Esophagus muscularis mucosa (tissue), 4 donors: ENCODE measurements at regions not wholly inside any gene's neighbourhood (a gene's known extent, or its start where the extent isn't known, plus 50 kb on each side); places are given as distances from the start of the nearest gene placed in this dataset.

ENCODE experiments used
- DNase-seq: peaks from one replicate; pipeline ENCODE4 v3.0.0-alpha.2; 2017; ENCODE audit errors: extremely low spot score
- H3K27ac ChIP-seq, 4 donors: fragments of 200-600 bp; sonication (generic); replicated peaks in 1 of 4; 1 replicate in 3 of 4; 2 replicates in 1 of 4; pipeline ENCODE4 v1.5.1; 2016 to 2019; ENCODE audit warnings: mild to moderate bottlenecking in 1 of 4
- H3K27me3 ChIP-seq, 4 donors: fragments of 200-600 bp; sonication (generic); one replicate each; pipeline versions ENCODE4 v1.5.1 to v1.6.0; 2016 to 2019
- H3K36me3 ChIP-seq, 4 donors: fragments of 200-600 bp; sonication (generic); one replicate each; pipeline ENCODE4 v1.5.1; 2016 to 2019
- H3K4me1 ChIP-seq, 4 donors: fragments of 200-600 bp; sonication (generic); one replicate each; pipeline ENCODE4 v1.5.1; 2016 to 2019
- H3K4me3 ChIP-seq, 4 donors: fragments of 200-600 bp; sonication (generic); 1 replicate in 2 of 4; 2 replicates in 2 of 4; pipeline ENCODE4 v1.5.1; 2016 to 2019; ENCODE audit warnings: mild to moderate bottlenecking in 4 of 4, moderate library complexity in 1 of 4
- H3K9me3 ChIP-seq, 4 donors: fragments of 200-600 bp; sonication (generic); 1 replicate in 3 of 4; 2 replicates in 1 of 4; pipeline ENCODE4 v1.5.1; 2016 to 2019
- EP300 ChIP-seq: sonication (generic); formaldehyde crosslinking; IDR thresholded peaks from one replicate; pipeline ENCODE4 v1.6.1; 2017; ENCODE audit warnings: antibody characterized with exemption
- POLR2A ChIP-seq: fragments of 450-650 bp; IDR thresholded peaks from one replicate; pipeline ENCODE4 v1.6.1; 2017; ENCODE audit warnings: antibody characterized with exemption, moderate library complexity, mild to moderate bottlenecking, low read depth
- POLR2AphosphoS5 ChIP-seq, 2 donors: sonication (generic); formaldehyde crosslinking; IDR thresholded peaks; one replicate each; pipeline ENCODE4 v1.6.1; 2017; ENCODE audit warnings: antibody characterized with exemption in 2 of 2
- WGBS: methylation state at CpG from one replicate; pipeline ENCODE4 v1.1.5; 2018; 5-methylcytosine and 5-hydroxymethylcytosine counted together
- intact Hi-C: fragments of 100-400 bp; cut with DNase I; formaldehyde crosslinking; loops from one replicate; pipeline ENCODE4 v1.15.1; 2023
- TF ChIP-seq, protein P1 (sequence below), 3 experiments: fragments of 200-600 bp in 2 of 3; fragments of 450-650 bp in 1 of 3; sonication (generic) in 2 of 3; IDR thresholded peaks; one replicate each; pipeline ENCODE4 v1.5.1; 2017 to 2019; ENCODE audit warnings: antibody characterized with exemption in 3 of 3, mild to moderate bottlenecking in 2 of 3, moderate library complexity in 1 of 3

DNA sequence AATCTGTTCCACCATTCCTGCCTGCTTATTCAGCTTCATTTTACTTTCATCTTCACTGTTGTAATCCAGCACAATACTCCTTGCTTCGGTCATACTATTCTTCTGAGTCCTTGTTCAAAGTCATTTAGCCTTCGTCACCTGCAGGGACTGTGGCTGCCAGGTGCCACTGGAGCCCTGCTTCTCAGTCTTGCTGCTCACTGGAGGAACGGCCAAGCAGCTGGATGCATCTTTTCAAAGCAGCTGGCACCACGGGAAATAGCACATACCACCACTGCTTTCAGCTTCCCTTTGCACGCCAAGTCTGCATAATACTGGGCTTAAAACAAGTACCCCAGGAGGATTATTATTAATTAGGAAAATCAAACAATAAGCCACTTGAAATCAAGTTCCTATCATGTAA, 287.6 kb downstream of the BCHE start:
- H3K9me3 ChIP-seq: no peaks in the 10 kb centered on the region
- peaks cover 0 to 24% (median 16%) of the 10 kb centered on the region in 4 donors for H3K4me1 ChIP-seq
- no peak overlapping the region for H3K4me3 ChIP-seq
- H3K36me3 ChIP-seq: no peaks in the 10 kb centered on the region
- 41% methylated on average over 5 of the region's 5 CpGs for WGBS
- H3K27ac ChIP-seq: peak overlapping the region in 1 of 4 donors; percentile 23
- TF ChIP-seq, protein P1, sequence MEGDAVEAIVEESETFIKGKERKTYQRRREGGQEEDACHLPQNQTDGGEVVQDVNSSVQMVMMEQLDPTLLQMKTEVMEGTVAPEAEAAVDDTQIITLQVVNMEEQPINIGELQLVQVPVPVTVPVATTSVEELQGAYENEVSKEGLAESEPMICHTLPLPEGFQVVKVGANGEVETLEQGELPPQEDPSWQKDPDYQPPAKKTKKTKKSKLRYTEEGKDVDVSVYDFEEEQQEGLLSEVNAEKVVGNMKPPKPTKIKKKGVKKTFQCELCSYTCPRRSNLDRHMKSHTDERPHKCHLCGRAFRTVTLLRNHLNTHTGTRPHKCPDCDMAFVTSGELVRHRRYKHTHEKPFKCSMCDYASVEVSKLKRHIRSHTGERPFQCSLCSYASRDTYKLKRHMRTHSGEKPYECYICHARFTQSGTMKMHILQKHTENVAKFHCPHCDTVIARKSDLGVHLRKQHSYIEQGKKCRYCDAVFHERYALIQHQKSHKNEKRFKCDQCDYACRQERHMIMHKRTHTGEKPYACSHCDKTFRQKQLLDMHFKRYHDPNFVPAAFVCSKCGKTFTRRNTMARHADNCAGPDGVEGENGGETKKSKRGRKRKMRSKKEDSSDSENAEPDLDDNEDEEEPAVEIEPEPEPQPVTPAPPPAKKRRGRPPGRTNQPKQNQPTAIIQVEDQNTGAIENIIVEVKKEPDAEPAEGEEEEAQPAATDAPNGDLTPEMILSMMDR (IDR thresholded peaks at IDR 0.05): no peak
- no peak for TF ChIP-seq POLR2AphosphoS5 (IDR thresholded peaks at IDR 0.05)
- TF ChIP-seq EP300: no peak
- no peak for TF ChIP-seq POLR2A
- H3K27me3 ChIP-seq: no peaks in the 10 kb centered on the region
- no peak for DNase-seq
- intact Hi-C loops: no loop called here

DNA sequence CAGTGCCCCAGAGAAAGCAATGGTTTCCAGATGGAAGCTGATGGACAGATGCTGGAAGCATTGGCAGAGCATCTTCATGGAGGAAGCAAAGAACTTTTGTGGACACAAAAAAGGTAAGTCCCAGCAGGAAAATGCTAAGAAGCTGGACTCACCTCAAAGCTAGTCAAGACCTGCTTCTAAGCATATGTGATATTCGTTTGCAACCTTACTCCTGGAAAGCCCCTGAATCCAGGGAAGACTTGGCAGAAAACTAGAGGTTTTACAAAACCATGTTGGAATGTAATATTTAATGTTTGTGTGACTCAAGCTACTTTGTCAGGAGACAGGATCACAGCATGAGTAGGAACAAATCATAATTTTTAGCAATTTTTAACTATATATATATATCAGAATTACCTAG, 288.2 kb downstream of the BCHE start:
- H3K36me3 ChIP-seq: no peaks in the 10 kb centered on the region
- H3K9me3 ChIP-seq: no peaks in the 10 kb centered on the region
- no peak for DNase-seq
- WGBS: 23% methylated on average over 1 of the region's 1 CpG
- intact Hi-C loops: no loop called here
- H3K27ac ChIP-seq: no peak overlapping the region
- H3K4me1 ChIP-seq: peaks cover 0 to 24% (median 16%) of the 10 kb centered on the region in 4 donors
- no peak overlapping the region for H3K4me3 ChIP-seq
- H3K27me3 ChIP-seq: no peaks in the 10 kb centered on the region
- TF ChIP-seq POLR2A (no peak), EP300 (no peak), POLR2AphosphoS5 (IDR thresholded peaks at IDR 0.05) (no peak)
- TF ChIP-seq, protein P1 (IDR thresholded peaks at IDR 0.05): no peak

DNA sequence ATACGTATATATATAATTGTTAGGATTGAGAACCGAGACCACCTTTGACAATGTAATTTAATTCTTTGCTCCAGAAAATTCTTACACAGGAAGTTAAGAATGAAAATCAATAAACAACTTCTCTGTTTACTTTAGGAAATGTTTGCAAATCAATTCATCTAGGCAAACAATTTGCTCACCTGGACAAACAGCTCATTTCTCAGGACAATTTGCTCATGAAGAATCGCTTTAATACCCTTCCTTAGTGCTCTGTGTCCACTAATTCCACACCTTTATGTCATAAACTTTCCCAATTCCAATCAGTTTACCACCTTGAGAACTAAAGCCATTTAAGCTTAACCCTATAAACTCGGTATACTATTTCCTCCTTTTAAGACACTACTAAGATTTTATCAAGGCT, 292.2 kb downstream of the BCHE start:
- H3K27me3 ChIP-seq: no peaks in the 10 kb centered on the region
- H3K36me3 ChIP-seq: no peaks in the 10 kb centered on the region
- WGBS: 89% methylated on average over 4 of the region's 4 CpGs
- H3K4me1 ChIP-seq: peaks cover 0 to 10% (median 9%) of the 10 kb centered on the region in 4 donors
- no peaks in the 10 kb centered on the region for H3K9me3 ChIP-seq
- intact Hi-C loops: no loop called here
- TF ChIP-seq POLR2A (no peak), EP300 (no peak), POLR2AphosphoS5 (IDR thresholded peaks at IDR 0.05) (no peak)
- TF ChIP-seq, protein P1 (IDR thresholded peaks at IDR 0.05): no peak
- no peak overlapping the region for H3K27ac ChIP-seq
- no peak for DNase-seq
- H3K4me3 ChIP-seq: no peak overlapping the region

DNA sequence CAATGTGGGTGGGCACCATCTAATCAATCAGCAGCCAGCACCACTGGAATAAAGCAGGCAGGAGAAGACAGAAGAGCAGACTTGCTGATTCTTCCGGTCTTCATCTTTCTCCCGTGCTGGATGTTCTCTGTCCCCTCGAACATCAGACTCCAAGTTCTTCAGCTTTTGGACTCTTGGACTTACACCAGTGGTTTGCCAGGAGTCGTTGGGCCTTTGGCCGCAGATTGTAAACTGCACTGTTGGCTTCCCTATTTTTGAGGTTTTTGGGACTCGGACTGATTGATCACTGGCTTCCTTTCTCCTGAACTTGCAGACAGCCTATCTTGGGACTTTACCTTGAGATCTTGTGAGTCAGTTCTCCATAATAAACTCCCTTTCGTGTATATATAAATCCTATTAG, 292.8 kb downstream of the BCHE start:
- peaks cover 0 to 5% (median 4%) of the 10 kb centered on the region in 4 donors for H3K4me1 ChIP-seq
- DNase-seq: no peak
- no peak for TF ChIP-seq POLR2AphosphoS5 (IDR thresholded peaks at IDR 0.05)
- no peak for TF ChIP-seq EP300
- no peak for TF ChIP-seq POLR2A
- TF ChIP-seq, protein P1 (IDR thresholded peaks at IDR 0.05): no peak
- H3K27ac ChIP-seq: no peak overlapping the region
- 88% methylated on average over 7 of the region's 7 CpGs for WGBS
- no peaks in the 10 kb centered on the region for H3K36me3 ChIP-seq
- no peak overlapping the region for H3K4me3 ChIP-seq
- H3K27me3 ChIP-seq: no peaks in the 10 kb centered on the region
- intact Hi-C loops: no loop called here
- H3K9me3 ChIP-seq: no peaks in the 10 kb centered on the region

DNA sequence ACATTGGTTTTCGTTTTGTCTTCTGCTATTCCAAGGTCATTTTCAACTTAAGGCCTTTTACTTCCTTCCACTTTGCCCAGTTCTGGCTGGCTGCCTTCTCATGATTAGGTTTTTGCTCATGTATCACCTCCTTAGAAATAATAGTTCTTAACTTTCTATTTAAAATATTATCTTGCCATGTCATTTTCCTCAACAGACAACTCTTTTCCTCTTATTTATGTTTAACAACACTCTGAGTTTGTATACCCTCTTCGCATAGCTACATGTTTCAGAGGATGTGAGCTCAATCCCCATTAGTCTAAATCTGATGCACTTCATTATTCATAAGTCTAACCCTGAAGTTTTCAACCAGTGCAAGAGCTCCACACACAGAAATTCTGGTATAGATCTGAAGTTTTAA, 299.1 kb downstream of the BCHE start:
- intact Hi-C loops: no loop called here
- DNase-seq: no peak
- Histone ChIP-seq H3K36me3 (no peaks in the 10 kb centered on the region), H3K4me1 (peaks cover 0 to 9% (median 0%) of the 10 kb centered on the region in 4 donors), H3K4me3 (no peak overlapping the region), H3K27ac (peak overlapping the region in 1 of 4 donors; percentile 39), H3K27me3 (no peaks in the 10 kb centered on the region), H3K9me3 (no peaks in the 10 kb centered on the region)
- 56% methylated on average over 2 of the region's 2 CpGs for WGBS
- TF ChIP-seq EP300 (no peak), POLR2A (no peak), POLR2AphosphoS5 (IDR thresholded peaks at IDR 0.05) (no peak)
- TF ChIP-seq, protein P1 (IDR thresholded peaks at IDR 0.05): no peak
